ENCODE measurements at regions not wholly inside any gene's neighbourhood (a gene's known extent, or its start where the extent isn't known, plus 50 kb on each side); places are given as distances from the start of the nearest gene placed in this dataset.

GRCh38 chr14:53368066-53368465 is 214.9 kb upstream of the DDHD1 start (continued):
- TF ChIP-seq JUND (IDR thresholded peaks at IDR 0.05; ENCODE audit: low read length), result no peak

All from H1 (cell line).